ENCODE measurements at regions not wholly inside any gene's neighbourhood (a gene's known extent, or its start where the extent isn't known, plus 50 kb on each side); places are given as distances from the start of the nearest gene placed in this dataset.

DNA sequence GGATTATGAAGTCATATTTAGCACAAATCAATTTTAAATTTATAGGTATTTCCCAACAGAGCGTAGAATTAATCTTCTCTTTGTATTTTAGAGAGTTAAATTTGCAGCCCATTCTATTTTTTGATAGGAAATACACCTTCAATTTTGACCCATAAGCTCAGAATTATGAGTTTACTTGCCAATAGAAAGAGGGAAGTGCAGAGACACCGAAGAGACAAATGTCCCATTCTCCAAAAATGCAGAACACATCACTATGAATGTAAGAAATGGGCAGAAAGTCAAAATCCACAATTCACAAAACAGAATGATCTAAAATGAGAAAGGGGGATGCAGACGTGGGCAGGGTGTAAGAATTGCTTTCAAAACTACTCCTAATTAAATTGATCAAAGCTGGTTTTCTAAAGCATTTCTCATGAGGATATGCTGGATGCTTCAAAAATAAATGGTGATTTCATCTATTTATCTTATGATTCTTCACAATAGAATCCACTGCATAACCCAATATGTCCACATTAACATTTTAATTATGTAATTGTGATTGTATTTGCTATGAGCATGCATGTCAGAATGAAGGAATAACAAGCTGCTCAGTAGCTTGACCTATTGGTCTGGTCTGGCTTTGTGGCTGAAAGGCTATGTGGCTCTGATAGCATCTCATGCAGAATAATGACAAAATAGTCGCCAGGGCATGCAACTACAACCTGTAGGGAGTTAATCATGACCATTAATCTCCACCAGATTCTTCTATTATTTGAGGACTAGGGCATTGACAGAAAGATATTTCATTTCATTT, 550.1 kb upstream of the CDH18 start:
- Histone ChIP-seq H2AFZ (ENCODE audit: low read length) (no peak overlapping the region), H3K36me3 (ENCODE audit: control insufficient read depth, insufficient read depth, low read length) (no peaks in the 10 kb centered on the region), H3K4me1 (ENCODE audit: control insufficient read depth, extremely low read depth, insufficient read depth, low read length) (no peaks in the 10 kb centered on the region), H4K20me1 (ENCODE audit: control insufficient read depth, extremely low read depth, insufficient read depth, low read length) (peaks cover 2% of the 10 kb centered on the region), H3K4me2 (ENCODE audit: extremely low read depth, insufficient read depth, low read length) (no peak overlapping the region), H3K27me3 (ENCODE audit: control insufficient read depth, insufficient read depth, low read length) (no peaks in the 10 kb centered on the region), H3K4me3 (replicated peaks in 1 of 4; ENCODE audit: control extremely low read depth in 1 of 4, insufficient read depth in 1 of 4, low read depth in 3 of 4, low read length in 4 of 4) (no peak overlapping the region), H3K9ac (ENCODE audit: insufficient read depth, low read length) (no peak overlapping the region), H3K79me2 (ENCODE audit: control insufficient read depth, insufficient read depth, low read length) (no peaks in the 10 kb centered on the region), H3K27ac (ENCODE audit: insufficient read depth, low read length) (no peak overlapping the region), H3K9me3 (ENCODE audit: control insufficient read depth, insufficient read depth, low read depth, low read length) (no peaks in the 10 kb centered on the region)
- TF ChIP-seq CTCF (conservative IDR thresholded peaks at IDR 0.05 in 1 of 2, IDR thresholded peaks at IDR 0.05 in 1 of 2; ENCODE audit: low read depth in 1 of 2, low read length in 2 of 2) (no peak), EZH2 (IDR thresholded peaks at IDR 0.05; ENCODE audit: low read length, missing control alignments) (no peak)
- peak in 1 of 2 donors; percentile 24 for DNase-seq (ENCODE audit: low read depth in 2 of 2)

DNA sequence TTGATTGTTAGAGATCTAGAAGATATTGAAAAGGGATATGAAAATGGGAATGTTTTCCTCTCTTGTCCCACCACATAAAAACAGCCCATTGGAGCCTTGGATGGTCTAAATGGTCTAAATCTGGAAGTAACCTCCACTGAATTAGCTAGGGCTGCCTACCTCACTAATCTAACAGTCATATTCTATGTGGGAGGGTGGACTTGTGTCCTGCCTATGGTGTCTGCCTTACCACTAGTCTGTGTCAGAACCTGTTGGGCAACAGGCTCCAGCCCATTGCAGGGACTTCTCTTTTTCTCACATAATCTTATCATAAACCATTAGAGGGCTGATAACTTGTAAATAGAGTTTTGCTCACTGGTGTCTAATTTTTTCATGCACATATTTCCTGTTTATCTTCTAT, 548.8 kb upstream of the CDH18 start:
- TF ChIP-seq CTCF (conservative IDR thresholded peaks at IDR 0.05 in 1 of 2, IDR thresholded peaks at IDR 0.05 in 1 of 2; ENCODE audit: low read depth in 1 of 2, low read length in 2 of 2) = no peak
- TF ChIP-seq EZH2 (IDR thresholded peaks at IDR 0.05; ENCODE audit: low read length, missing control alignments) = no peak
- no peaks in the 10 kb centered on the region for H3K79me2 ChIP-seq (ENCODE audit: control insufficient read depth, insufficient read depth, low read length)
- H3K36me3 ChIP-seq (ENCODE audit: control insufficient read depth, insufficient read depth, low read length) = no peaks in the 10 kb centered on the region
- no peak for DNase-seq (ENCODE audit: low read depth in 2 of 2)
- peaks cover 2% of the 10 kb centered on the region for H4K20me1 ChIP-seq (ENCODE audit: control insufficient read depth, extremely low read depth, insufficient read depth, low read length)
- no peak overlapping the region for H2AFZ ChIP-seq (ENCODE audit: low read length)
- no peaks in the 10 kb centered on the region for H3K4me1 ChIP-seq (ENCODE audit: control insufficient read depth, extremely low read depth, insufficient read depth, low read length)
- no peak overlapping the region for H3K27ac ChIP-seq (ENCODE audit: insufficient read depth, low read length)
- no peak overlapping the region for H3K4me2 ChIP-seq (ENCODE audit: extremely low read depth, insufficient read depth, low read length)
- H3K9me3 ChIP-seq (ENCODE audit: control insufficient read depth, insufficient read depth, low read depth, low read length) = no peaks in the 10 kb centered on the region
- H3K9ac ChIP-seq (ENCODE audit: insufficient read depth, low read length) = no peak overlapping the region
- H3K4me3 ChIP-seq (replicated peaks in 1 of 4; ENCODE audit: control extremely low read depth in 1 of 4, insufficient read depth in 1 of 4, low read depth in 3 of 4, low read length in 4 of 4) = no peak overlapping the region
- H3K27me3 ChIP-seq (ENCODE audit: control insufficient read depth, insufficient read depth, low read length) = no peaks in the 10 kb centered on the region

DNA sequence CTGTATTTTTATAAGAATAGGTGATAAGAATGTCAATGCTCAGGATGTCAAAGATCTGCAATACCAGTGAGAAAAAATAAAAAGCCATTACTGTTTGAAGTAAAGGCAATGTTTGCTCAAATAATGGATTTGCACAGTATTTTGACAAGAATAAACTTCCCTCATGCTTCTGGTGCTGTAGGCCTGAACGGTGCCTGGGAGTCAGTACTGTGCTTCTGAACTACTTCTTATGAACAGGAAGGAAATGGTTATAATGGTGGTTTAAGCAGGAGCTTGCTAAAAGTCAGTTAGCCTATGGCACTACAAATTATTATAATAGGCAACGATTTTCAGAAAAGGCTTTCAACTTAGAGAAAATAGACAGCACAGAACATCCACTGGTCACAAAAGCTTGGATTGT, 548.3 kb upstream of the CDH18 start:
- peaks cover 2% of the 10 kb centered on the region for H4K20me1 ChIP-seq (ENCODE audit: control insufficient read depth, extremely low read depth, insufficient read depth, low read length)
- no peak overlapping the region for H3K9ac ChIP-seq (ENCODE audit: insufficient read depth, low read length)
- TF ChIP-seq EZH2 (IDR thresholded peaks at IDR 0.05; ENCODE audit: low read length, missing control alignments) (no peak), CTCF (conservative IDR thresholded peaks at IDR 0.05 in 1 of 2, IDR thresholded peaks at IDR 0.05 in 1 of 2; ENCODE audit: low read depth in 1 of 2, low read length in 2 of 2) (no peak)
- H3K9me3 ChIP-seq (ENCODE audit: control insufficient read depth, insufficient read depth, low read depth, low read length) = no peaks in the 10 kb centered on the region
- no peaks in the 10 kb centered on the region for H3K27me3 ChIP-seq (ENCODE audit: control insufficient read depth, insufficient read depth, low read length)
- no peak overlapping the region for H3K4me2 ChIP-seq (ENCODE audit: extremely low read depth, insufficient read depth, low read length)
- H3K4me3 ChIP-seq (replicated peaks in 1 of 4; ENCODE audit: control extremely low read depth in 1 of 4, insufficient read depth in 1 of 4, low read depth in 3 of 4, low read length in 4 of 4) = no peak overlapping the region
- no peak overlapping the region for H2AFZ ChIP-seq (ENCODE audit: low read length)
- H3K4me1 ChIP-seq (ENCODE audit: control insufficient read depth, extremely low read depth, insufficient read depth, low read length) = no peaks in the 10 kb centered on the region
- H3K79me2 ChIP-seq (ENCODE audit: control insufficient read depth, insufficient read depth, low read length) = no peaks in the 10 kb centered on the region
- DNase-seq (ENCODE audit: low read depth in 2 of 2) = no peak
- H3K36me3 ChIP-seq (ENCODE audit: control insufficient read depth, insufficient read depth, low read length) = no peaks in the 10 kb centered on the region
- H3K27ac ChIP-seq (ENCODE audit: insufficient read depth, low read length) = no peak overlapping the region

Data from fibroblast of lung (primary cell).